ENCODE measurements at regions not wholly inside any gene's neighbourhood (a gene's known extent, or its start where the extent isn't known, plus 50 kb on each side); places are given as distances from the start of the nearest gene placed in this dataset.
"Not testable (repeated sequence)": the region's sequence is repeated elsewhere in the genome, so short reads cannot be mapped to it uniquely, and the experiment has no call there.

- not testable (repeated sequence) for TF ChIP-seq CTCF (conservative IDR thresholded peaks at IDR 0.05; ENCODE audit: low read length); EZH2phosphoT487 (IDR thresholded peaks at IDR 0.05; ENCODE audit: borderline replicate concordance, low read depth, low read length)
Measured at GRCh38 chr5:62757686-62758085, 179.1 kb downstream of the LRRC70 start.
